ENCODE measurements at regions not wholly inside any gene's neighbourhood (a gene's known extent, or its start where the extent isn't known, plus 50 kb on each side); places are given as distances from the start of the nearest gene placed in this dataset.

GRCh38 chr11:113614097-113614496 lies 92.0 kb downstream of the TMPRSS5 start:
- no peak for DNase-seq
- H3K4me1 ChIP-seq (ENCODE audit: insufficient read depth, low read length) = no peaks in the 10 kb centered on the region
- TF ChIP-seq, protein P1, sequence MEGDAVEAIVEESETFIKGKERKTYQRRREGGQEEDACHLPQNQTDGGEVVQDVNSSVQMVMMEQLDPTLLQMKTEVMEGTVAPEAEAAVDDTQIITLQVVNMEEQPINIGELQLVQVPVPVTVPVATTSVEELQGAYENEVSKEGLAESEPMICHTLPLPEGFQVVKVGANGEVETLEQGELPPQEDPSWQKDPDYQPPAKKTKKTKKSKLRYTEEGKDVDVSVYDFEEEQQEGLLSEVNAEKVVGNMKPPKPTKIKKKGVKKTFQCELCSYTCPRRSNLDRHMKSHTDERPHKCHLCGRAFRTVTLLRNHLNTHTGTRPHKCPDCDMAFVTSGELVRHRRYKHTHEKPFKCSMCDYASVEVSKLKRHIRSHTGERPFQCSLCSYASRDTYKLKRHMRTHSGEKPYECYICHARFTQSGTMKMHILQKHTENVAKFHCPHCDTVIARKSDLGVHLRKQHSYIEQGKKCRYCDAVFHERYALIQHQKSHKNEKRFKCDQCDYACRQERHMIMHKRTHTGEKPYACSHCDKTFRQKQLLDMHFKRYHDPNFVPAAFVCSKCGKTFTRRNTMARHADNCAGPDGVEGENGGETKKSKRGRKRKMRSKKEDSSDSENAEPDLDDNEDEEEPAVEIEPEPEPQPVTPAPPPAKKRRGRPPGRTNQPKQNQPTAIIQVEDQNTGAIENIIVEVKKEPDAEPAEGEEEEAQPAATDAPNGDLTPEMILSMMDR (IDR thresholded peaks at IDR 0.05; ENCODE audit: borderline replicate concordance, extremely low read depth, low read length, poor library complexity, severe bottlenecking) = no peak
- TF ChIP-seq EZH2 (IDR thresholded peaks at IDR 0.05; ENCODE audit: borderline replicate concordance, low read depth, low read length, severe bottlenecking) = no peak
- H3K79me2 ChIP-seq (ENCODE audit: insufficient read depth, low read length) = no peaks in the 10 kb centered on the region
- peaks cover 6% of the 10 kb centered on the region for H3K27me3 ChIP-seq (ENCODE audit: insufficient read depth, low read length, poor library complexity)
- H2AFZ ChIP-seq (ENCODE audit: low read depth, low read length) = no peak overlapping the region
- H3K4me2 ChIP-seq (ENCODE audit: insufficient read depth, low read length) = no peak overlapping the region
- H3K27ac ChIP-seq (ENCODE audit: low read length) = no peak overlapping the region
- H3K36me3 ChIP-seq (ENCODE audit: insufficient read depth, low read length) = no peaks in the 10 kb centered on the region
- no peak overlapping the region for H3K4me3 ChIP-seq (ENCODE audit: low read depth in 1 of 2, low read length in 2 of 2)
- no peaks in the 10 kb centered on the region for H3K9me3 ChIP-seq (ENCODE audit: insufficient read depth, low read length, severe bottlenecking)
- H4K20me1 ChIP-seq (ENCODE audit: insufficient read depth, low read length) = no peaks in the 10 kb centered on the region
- ATAC-seq (ENCODE audit: insufficient read depth, low read depth) = no peak
- H3K9ac ChIP-seq (ENCODE audit: low read depth, low read length) = no peak overlapping the region

GRCh38 chr11:113613619-113614018 lies 92.5 kb downstream of the TMPRSS5 start:
- Histone ChIP-seq H3K4me2 (ENCODE audit: insufficient read depth, low read length) (no peak overlapping the region), H3K27me3 (ENCODE audit: insufficient read depth, low read length, poor library complexity) (peaks cover 6% of the 10 kb centered on the region), H3K79me2 (ENCODE audit: insufficient read depth, low read length) (no peaks in the 10 kb centered on the region), H3K27ac (ENCODE audit: low read length) (no peak overlapping the region), H4K20me1 (ENCODE audit: insufficient read depth, low read length) (no peaks in the 10 kb centered on the region), H3K9ac (ENCODE audit: low read depth, low read length) (no peak overlapping the region), H3K36me3 (ENCODE audit: insufficient read depth, low read length) (no peaks in the 10 kb centered on the region), H2AFZ (ENCODE audit: low read depth, low read length) (no peak overlapping the region), H3K4me3 (ENCODE audit: low read depth in 1 of 2, low read length in 2 of 2) (no peak overlapping the region), H3K9me3 (ENCODE audit: insufficient read depth, low read length, severe bottlenecking) (no peaks in the 10 kb centered on the region), H3K4me1 (ENCODE audit: insufficient read depth, low read length) (no peaks in the 10 kb centered on the region)
- DNase-seq = no peak
- no peak for TF ChIP-seq EZH2 (IDR thresholded peaks at IDR 0.05; ENCODE audit: borderline replicate concordance, low read depth, low read length, severe bottlenecking)
- TF ChIP-seq, protein P1 (IDR thresholded peaks at IDR 0.05; ENCODE audit: borderline replicate concordance, extremely low read depth, low read length, poor library complexity, severe bottlenecking) = no peak
- no peak for ATAC-seq (ENCODE audit: insufficient read depth, low read depth)

DNA sequence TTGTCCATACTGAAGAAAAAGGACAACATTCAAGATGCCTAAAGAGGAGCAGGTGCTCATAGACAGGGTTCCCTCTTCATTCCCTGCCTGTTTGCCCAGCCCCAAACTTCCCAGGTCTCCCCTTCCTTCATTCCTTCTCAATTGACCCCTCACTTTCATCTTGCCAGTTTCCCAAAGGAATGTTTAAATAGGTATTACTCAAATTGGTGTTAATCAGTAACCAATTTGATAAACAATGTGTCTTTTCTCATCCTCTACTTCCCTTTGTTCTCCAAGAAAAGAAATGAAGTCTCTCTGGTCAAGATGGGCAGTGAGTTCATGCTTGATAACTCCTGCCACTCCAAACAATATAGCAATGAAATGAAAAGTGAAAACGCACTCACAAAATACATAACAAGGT lies 101.9 kb downstream of the TMPRSS5 start:
- DNase-seq (no peak), ATAC-seq (ENCODE audit: insufficient read depth, low read depth) (no peak)
- Histone ChIP-seq H3K4me2 (ENCODE audit: insufficient read depth, low read length) (no peak overlapping the region), H3K4me3 (ENCODE audit: low read depth in 1 of 2, low read length in 2 of 2) (no peak overlapping the region), H3K27ac (ENCODE audit: low read length) (no peak overlapping the region), H2AFZ (ENCODE audit: low read depth, low read length) (no peak overlapping the region), H3K9me3 (ENCODE audit: insufficient read depth, low read length, severe bottlenecking) (no peaks in the 10 kb centered on the region), H3K27me3 (ENCODE audit: insufficient read depth, low read length, poor library complexity) (peaks cover 5% of the 10 kb centered on the region), H3K79me2 (ENCODE audit: insufficient read depth, low read length) (no peaks in the 10 kb centered on the region), H3K9ac (ENCODE audit: low read depth, low read length) (no peak overlapping the region), H3K36me3 (ENCODE audit: insufficient read depth, low read length) (no peaks in the 10 kb centered on the region), H4K20me1 (ENCODE audit: insufficient read depth, low read length) (no peaks in the 10 kb centered on the region), H3K4me1 (ENCODE audit: insufficient read depth, low read length) (no peaks in the 10 kb centered on the region)
- TF ChIP-seq, protein P1 (IDR thresholded peaks at IDR 0.05; ENCODE audit: borderline replicate concordance, extremely low read depth, low read length, poor library complexity, severe bottlenecking) = no peak
- no peak for TF ChIP-seq EZH2 (IDR thresholded peaks at IDR 0.05; ENCODE audit: borderline replicate concordance, low read depth, low read length, severe bottlenecking)

All from DND-41 (cell line).